HFF-Myc (cell line): ENCODE measurements at regions not wholly inside any gene's neighbourhood (a gene's known extent, or its start where the extent isn't known, plus 50 kb on each side); places are given as distances from the start of the nearest gene placed in this dataset.
A peak's percentile ranks its signal among the peaks of the same experiment; 100 is the strongest.

Source experiments
- DNase-seq: peaks from one replicate; pipeline ENCODE4 v3.0.0-alpha.2; 2011; ENCODE audit warnings: low read depth; ENCODE audit errors: extremely low read depth
- H3K4me3 ChIP-seq: replicated peaks from 2 replicates; pipeline ENCODE4 v1.5.1; 2011; ENCODE audit warnings: low read depth, mild to moderate bottlenecking, control low read depth, low read length
- CTCF ChIP-seq: IDR thresholded peaks from 2 replicates; pipeline ENCODE4 v1.5.1; 2012; ENCODE audit warnings: mild to moderate bottlenecking, low read depth, low read length, control low read depth; ENCODE audit errors: missing control alignments

- TF ChIP-seq CTCF: no peak
- no peak overlapping the region for H3K4me3 ChIP-seq
- no peak for DNase-seq
Measured at GRCh38 chr16:82358161-82358560, 188.1 kb upstream of the MPHOSPH6 start.

GRCh38 chr16:82357237-82357636 lies 187.2 kb upstream of the MPHOSPH6 start:
- no peak overlapping the region for H3K4me3 ChIP-seq
- no peak for TF ChIP-seq CTCF
- no peak for DNase-seq

- no peak for TF ChIP-seq CTCF
- no peak overlapping the region for H3K4me3 ChIP-seq
- no peak for DNase-seq
Measured at GRCh38 chr16:82350560-82350959, 180.5 kb upstream of the MPHOSPH6 start.

- no peak for TF ChIP-seq CTCF
- H3K4me3 ChIP-seq: no peak overlapping the region
- no peak for DNase-seq
Measured at GRCh38 chr16:82345318-82345717, 175.3 kb upstream of the MPHOSPH6 start.

GRCh38 chr16:82344157-82344556 lies 174.1 kb upstream of the MPHOSPH6 start:
- no peak for DNase-seq
- TF ChIP-seq CTCF: peak; percentile 20
- no peak overlapping the region for H3K4me3 ChIP-seq

- no peak for DNase-seq
- TF ChIP-seq CTCF: no peak
- H3K4me3 ChIP-seq: no peak overlapping the region
Measured at GRCh38 chr16:82341146-82341669, 171.2 kb upstream of the MPHOSPH6 start.

- DNase-seq: no peak
- TF ChIP-seq CTCF: no peak
- no peak overlapping the region for H3K4me3 ChIP-seq
Measured at GRCh38 chr16:82340531-82340930, 170.5 kb upstream of the MPHOSPH6 start.
